Activated naive CD8-positive, alpha-beta T cell (primary cell): ENCODE measurements at regions not wholly inside any gene's neighbourhood (a gene's known extent, or its start where the extent isn't known, plus 50 kb on each side); places are given as distances from the start of the nearest gene placed in this dataset.

Source experiments
- H3K27ac Mint-ChIP-seq: one replicate; pipeline ENCODE4 v1.8.0; 2021; ENCODE audit warnings: mixed read lengths
- H3K27me3 Mint-ChIP-seq: one replicate; pipeline ENCODE4 v1.8.0; 2021; ENCODE audit warnings: mixed read lengths
- H3K36me3 Mint-ChIP-seq: one replicate; pipeline ENCODE4 v1.8.0; 2021; ENCODE audit warnings: mixed read lengths
- H3K4me1 Mint-ChIP-seq: one replicate; pipeline ENCODE4 v1.8.0; 2021; ENCODE audit warnings: low read depth, mixed read lengths
- H3K4me3 Mint-ChIP-seq: one replicate; pipeline ENCODE4 v1.8.0; 2021; ENCODE audit warnings: mild to moderate bottlenecking, mixed read lengths
- H3K9me3 Mint-ChIP-seq: one replicate; pipeline ENCODE4 v1.8.0; 2021; ENCODE audit warnings: low read depth, mixed read lengths

DNA sequence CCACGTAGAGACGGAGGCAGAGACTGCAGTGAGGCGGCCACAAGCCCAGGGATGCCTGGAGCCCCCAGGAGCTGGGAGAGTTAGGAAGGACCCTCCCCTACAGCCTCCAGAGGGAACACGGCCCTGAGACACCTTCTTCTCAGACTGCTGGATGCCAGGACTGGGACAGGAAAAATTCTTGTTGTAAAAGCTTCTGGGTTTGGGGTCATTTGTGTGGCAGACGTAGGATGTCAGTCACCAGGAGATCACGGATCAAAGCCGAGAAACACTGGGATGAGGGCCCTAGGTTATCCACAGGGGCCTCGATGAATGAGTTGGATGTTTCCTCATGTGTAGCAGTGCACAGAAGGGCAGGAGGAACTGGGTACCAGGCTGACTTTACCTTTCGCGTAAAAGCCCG lies 163.7 kb downstream of the SHOX start:
- peaks cover 12% of the 10 kb centered on the region for H3K27me3 Mint-ChIP-seq
- H3K27ac Mint-ChIP-seq, result no peak overlapping the region
- no peaks in the 10 kb centered on the region for H3K36me3 Mint-ChIP-seq
- H3K4me3 Mint-ChIP-seq, result no peak overlapping the region
- H3K9me3 Mint-ChIP-seq, result no peaks in the 10 kb centered on the region
- H3K4me1 Mint-ChIP-seq, result peaks cover 7% of the 10 kb centered on the region

DNA sequence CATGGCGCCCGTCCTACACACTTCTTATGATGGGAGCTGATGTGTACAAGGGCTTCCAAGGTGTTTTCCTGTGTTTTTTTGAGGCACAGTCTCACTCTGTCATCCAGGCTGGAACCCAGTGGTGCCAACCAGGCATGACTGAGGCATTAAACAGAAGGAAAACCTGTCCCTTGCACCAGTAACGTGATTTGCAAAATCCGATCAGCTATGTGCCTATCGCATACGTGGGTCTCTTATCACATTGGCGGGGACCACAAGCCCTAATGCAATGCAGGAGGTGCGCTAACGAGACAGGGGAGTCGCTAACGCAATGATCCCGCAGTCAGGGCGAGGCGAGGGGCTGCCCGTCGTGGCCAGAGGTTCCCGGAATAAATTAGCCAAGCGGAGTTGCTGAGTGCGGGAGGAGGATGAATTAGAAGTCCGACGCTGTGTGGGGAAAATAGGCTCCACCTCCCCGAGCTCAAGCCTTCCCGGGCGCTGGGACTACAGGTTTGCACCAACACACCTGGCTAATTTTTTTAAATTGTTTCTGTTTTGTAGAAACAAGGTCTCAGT lies 162.7 kb downstream of the SHOX start:
- Mint-ChIP-seq H3K9me3 (no peaks in the 10 kb centered on the region), H3K27me3 (peaks cover 17% of the 10 kb centered on the region), H3K27ac (no peak overlapping the region), H3K4me3 (no peak overlapping the region), H3K4me1 (peaks cover 7% of the 10 kb centered on the region), H3K36me3 (no peaks in the 10 kb centered on the region)

DNA sequence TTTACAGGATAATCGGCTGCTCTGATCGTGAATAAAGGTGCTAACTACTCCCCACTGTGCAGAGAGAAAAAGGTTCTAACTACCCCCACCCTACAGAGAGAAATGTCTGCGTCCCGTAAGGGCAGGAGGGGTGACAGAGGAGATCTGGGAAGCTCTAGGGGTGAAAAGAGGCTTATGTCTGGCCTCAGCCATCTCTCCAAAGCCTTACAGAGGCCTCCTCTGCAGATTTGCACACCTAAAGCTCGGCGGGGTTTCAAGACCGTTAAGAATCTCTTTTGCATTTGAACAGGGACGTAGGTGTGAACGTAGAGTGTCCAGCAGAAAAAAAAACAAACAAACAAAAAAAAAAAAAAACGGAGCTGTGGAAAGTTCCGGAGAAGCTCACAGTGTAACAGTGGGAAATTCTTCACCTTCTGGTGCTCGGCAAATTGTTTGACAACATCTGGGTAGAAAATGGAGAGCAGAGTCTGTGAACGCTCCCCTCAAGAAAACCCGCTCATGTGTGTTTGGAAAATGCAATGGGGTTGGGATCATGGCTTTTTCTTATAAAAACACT lies 161.0 kb downstream of the SHOX start:
- Mint-ChIP-seq H3K27me3 (peaks cover 17% of the 10 kb centered on the region), H3K4me3 (no peak overlapping the region), H3K36me3 (no peaks in the 10 kb centered on the region), H3K9me3 (no peaks in the 10 kb centered on the region), H3K27ac (no peak overlapping the region), H3K4me1 (peaks cover 7% of the 10 kb centered on the region)

DNA sequence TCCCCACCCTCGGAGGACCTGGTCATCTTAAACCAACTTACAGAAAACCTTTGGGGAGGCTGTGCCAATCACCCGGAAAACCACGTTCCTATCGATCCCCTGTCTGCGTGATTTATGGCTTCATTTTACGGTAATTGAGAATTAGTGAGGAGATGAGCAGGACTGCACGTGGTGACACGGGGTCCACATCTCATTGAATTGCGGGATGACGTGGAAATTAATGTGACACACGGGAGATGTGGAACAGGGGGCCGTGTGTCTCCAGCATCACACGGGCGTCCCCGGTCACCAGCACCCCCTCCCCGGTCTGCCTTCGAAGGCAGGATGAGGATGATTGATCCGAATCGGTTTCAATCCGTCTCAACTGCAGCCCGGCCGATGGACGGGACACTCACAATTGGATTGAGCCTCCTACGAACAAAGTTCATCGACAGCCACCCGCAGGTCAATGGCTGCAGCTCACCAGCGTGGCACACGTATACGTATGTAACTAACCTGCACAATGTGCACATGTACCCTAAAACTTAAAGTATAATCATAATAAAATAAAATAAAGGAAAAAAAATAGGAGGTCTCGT lies 160.3 kb downstream of the SHOX start:
- H3K4me1 Mint-ChIP-seq, result peaks cover 7% of the 10 kb centered on the region
- no peak overlapping the region for H3K4me3 Mint-ChIP-seq
- no peak overlapping the region for H3K27ac Mint-ChIP-seq
- H3K9me3 Mint-ChIP-seq, result no peaks in the 10 kb centered on the region
- peaks cover 17% of the 10 kb centered on the region for H3K27me3 Mint-ChIP-seq
- H3K36me3 Mint-ChIP-seq, result no peaks in the 10 kb centered on the region

DNA sequence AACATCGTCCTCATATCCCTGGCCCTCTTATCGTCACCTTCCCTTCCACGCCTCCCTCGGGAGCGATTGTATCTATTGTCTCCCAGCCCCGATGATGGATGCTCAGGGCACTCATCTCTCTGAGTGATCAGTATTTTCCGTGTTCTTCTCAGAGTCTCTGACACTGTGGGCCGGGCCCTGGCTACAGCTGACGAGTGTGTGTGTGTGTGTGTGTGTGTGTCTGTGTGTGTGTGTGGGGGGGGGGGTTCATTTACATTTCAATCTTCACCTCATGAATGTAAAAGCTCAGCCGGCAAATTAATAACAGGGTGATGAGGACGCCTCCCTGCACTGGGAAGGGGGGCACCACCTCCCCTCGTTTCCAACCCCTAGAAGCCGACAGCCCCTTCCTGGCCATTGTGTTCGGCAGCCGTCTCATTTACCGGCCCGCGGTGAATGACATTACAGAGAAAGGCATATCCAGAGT lies 159.5 kb downstream of the SHOX start:
- H3K9me3 Mint-ChIP-seq, result no peaks in the 10 kb centered on the region
- H3K27me3 Mint-ChIP-seq, result peaks cover 17% of the 10 kb centered on the region
- peaks cover 7% of the 10 kb centered on the region for H3K4me1 Mint-ChIP-seq
- H3K36me3 Mint-ChIP-seq, result no peaks in the 10 kb centered on the region
- no peak overlapping the region for H3K27ac Mint-ChIP-seq
- H3K4me3 Mint-ChIP-seq, result no peak overlapping the region

DNA sequence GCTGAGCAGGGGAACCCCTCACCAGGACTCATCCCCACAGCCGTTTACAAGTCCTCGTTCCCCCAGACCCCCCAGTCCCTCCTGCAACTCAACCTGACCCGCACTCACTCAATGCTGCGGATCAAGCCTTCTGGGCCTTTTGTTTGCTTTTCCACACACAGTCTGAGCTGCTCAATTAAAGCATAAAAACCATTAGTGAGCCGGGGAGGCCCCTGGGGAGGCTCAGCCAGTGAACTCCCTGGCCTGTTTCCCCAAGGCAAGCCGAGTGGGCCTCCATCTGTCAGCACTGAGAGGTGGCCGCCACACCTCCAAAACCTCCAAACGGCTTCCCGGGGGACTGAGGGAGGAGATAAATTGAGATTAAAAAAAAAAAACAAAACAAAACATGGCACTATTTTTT lies 158.5 kb downstream of the SHOX start:
- Mint-ChIP-seq H3K27me3 (peaks cover 17% of the 10 kb centered on the region), H3K4me1 (peaks cover 7% of the 10 kb centered on the region), H3K36me3 (no peaks in the 10 kb centered on the region), H3K27ac (no peak overlapping the region), H3K4me3 (no peak overlapping the region), H3K9me3 (no peaks in the 10 kb centered on the region)

DNA sequence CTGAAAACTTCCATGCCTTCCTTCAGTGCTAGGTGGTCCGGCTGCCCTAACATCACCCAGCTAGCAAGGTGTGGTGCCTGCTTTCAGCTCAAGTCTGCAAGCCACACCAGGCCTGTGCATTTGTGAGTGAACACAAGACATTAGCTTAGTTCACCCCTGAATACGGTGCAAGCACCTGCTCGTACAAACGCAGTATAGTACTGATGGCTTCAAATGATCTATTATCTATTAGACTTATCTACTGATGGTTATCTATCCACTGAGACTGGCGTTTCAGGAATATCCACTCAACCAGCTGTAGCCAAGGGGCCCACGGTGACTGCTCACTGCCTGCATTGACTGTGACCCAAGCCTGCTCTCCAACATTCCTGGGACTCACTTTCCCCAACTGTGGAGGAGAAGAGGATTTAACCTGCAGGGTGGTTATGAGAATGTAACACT lies 155.9 kb downstream of the SHOX start:
- H3K36me3 Mint-ChIP-seq, result no peaks in the 10 kb centered on the region
- peaks cover 13% of the 10 kb centered on the region for H3K27me3 Mint-ChIP-seq
- no peak overlapping the region for H3K27ac Mint-ChIP-seq
- H3K4me1 Mint-ChIP-seq, result peaks cover 7% of the 10 kb centered on the region
- no peaks in the 10 kb centered on the region for H3K9me3 Mint-ChIP-seq
- no peak overlapping the region for H3K4me3 Mint-ChIP-seq

DNA sequence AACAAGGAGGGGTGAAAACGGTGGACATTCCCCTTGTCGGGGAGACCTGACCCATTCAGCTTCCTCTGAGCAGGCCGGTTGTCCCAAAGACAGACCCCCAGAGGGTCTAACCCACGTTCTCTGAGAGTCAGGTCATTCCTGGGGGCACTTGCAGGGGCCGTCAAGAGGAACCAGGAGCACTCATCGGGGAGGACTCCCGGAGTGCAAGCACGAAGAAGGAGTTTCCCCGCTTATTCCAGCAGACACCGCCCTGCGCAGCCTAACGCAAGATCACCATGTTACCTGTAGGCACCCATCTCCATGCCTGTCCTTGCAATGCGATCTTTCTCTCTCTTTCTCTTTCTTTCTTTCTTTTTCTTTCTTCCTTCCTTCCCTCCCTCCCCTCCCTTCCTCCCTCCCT lies 154.2 kb downstream of the SHOX start:
- Mint-ChIP-seq H3K27ac (no peak overlapping the region), H3K9me3 (no peaks in the 10 kb centered on the region), H3K27me3 (peaks cover 5% of the 10 kb centered on the region), H3K4me3 (no peak overlapping the region), H3K4me1 (no peaks in the 10 kb centered on the region), H3K36me3 (no peaks in the 10 kb centered on the region)

DNA sequence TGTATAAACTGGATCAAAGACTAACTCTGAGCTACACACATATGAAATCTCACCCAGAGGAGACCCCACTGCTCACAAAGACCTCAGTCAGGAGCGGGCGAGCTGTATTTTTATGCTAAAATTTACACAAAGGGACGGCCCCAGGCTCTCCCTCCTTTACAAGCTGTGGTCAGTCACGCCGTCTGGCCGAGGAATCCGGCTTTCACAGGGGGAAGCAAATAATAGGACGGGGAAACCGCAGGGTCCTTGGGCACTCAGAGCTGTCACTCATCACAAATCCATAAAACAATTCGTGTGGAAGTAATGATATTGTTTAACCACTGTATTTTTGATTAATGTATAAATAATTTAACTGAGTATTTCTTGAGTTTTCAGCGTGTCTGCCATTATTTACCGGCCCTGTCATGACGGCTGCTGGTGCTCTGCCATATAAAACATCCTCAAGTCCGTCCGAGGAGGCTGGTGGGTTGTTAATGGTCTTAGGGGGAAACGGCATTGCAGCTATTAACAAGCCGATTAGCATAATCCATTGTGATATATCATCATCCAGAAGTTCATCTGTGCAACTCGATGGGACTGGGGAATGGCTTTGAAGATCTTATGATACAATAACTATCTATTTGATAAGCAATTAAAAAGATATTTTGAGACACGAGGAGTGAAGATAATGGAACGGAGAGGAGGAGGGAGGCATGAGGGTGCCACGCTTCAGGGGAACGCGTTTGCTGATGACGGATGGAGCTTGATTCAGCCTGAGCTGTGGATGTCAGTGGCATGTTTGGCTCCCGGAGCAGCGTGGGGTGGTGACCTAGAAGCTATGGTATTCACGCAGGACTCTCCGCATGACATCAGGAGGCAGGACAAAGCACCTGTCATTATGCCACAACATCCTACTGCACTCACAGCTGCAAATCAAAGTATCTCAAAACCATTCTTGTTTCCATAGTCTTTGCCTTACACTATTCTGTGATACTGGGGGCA lies 150.9 kb downstream of the SHOX start:
- no peak overlapping the region for H3K4me3 Mint-ChIP-seq
- no peak overlapping the region for H3K27ac Mint-ChIP-seq
- no peaks in the 10 kb centered on the region for H3K36me3 Mint-ChIP-seq
- H3K4me1 Mint-ChIP-seq, result no peaks in the 10 kb centered on the region
- peaks cover 4% of the 10 kb centered on the region for H3K27me3 Mint-ChIP-seq
- no peaks in the 10 kb centered on the region for H3K9me3 Mint-ChIP-seq

DNA sequence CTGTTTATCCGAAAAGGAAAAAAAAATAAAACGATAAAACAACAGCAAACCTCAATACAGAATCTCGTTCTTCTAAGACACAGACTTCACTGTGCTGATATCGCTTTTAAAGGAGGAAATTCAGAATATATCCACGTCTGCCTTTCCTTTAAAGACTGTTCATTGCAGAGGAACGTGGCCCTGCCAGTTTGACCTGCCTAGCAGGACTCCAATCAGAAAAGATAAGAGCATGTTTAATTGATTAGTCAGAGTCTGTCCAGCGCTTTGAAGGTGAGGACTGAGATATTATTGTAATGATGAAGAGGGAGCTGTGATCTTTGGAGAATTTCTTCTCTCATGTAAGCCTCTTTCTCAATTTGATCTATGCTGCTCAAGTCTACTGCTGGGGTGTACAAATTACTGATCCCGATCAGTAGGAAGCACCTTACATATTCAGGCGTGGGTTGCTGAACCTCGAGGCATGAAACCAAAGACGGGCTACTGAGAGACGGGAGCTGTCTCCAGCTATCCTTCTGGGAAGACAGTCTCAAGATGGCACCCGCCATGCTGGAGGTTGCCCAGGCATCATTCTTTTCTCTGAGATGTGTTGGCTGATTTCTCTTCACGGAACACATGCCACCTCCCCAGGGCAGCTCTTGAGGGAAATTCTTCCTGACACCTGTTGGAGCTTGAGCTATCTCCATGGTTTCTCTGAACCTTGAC lies 146.1 kb downstream of the SHOX start:
- no peaks in the 10 kb centered on the region for H3K36me3 Mint-ChIP-seq
- no peaks in the 10 kb centered on the region for H3K9me3 Mint-ChIP-seq
- H3K27ac Mint-ChIP-seq, result no peak overlapping the region
- no peak overlapping the region for H3K4me3 Mint-ChIP-seq
- no peaks in the 10 kb centered on the region for H3K4me1 Mint-ChIP-seq
- peaks cover 4% of the 10 kb centered on the region for H3K27me3 Mint-ChIP-seq

DNA sequence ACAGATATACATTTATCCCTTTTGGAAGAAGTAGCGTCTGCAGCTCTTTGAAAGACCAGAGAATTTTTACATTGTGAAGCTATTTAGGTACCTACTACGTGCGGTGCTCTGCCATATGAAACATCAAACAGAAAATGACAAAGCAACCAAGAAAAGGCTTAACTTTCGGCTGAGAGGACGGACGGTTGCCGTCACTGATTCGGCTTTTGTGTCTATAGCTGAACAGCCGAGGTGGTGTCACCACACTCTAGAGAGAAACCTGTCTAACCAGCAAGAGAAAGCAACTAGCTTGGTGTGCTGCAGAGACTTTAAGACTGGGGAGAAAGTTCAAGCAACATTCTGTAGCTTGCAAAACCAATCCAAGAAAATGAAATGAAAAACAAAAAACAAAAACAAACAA lies 145.5 kb downstream of the SHOX start:
- no peaks in the 10 kb centered on the region for H3K9me3 Mint-ChIP-seq

DNA sequence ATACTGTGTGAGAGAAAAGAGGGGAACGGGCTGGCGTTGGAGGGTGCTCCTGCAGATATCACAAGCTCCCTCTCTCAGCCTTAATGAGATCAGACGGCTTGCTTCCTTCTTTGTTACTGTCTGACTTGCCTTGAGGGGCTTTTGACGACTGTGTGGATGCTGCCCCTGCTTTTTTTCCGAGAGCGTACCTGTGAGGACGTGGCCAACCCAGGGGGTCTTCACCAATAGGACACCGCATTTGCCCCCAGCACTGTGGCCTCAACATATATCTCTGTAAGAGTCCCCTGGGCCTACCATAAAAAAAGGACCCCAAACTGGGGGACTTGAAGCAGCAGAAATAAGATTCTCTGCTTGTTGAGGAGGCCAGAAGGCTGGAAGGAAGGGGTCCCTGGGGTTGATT lies 143.9 kb downstream of the SHOX start:
- no peak overlapping the region for H3K4me3 Mint-ChIP-seq
- H3K4me1 Mint-ChIP-seq, result no peaks in the 10 kb centered on the region
- peaks cover 7% of the 10 kb centered on the region for H3K27me3 Mint-ChIP-seq
- no peak overlapping the region for H3K27ac Mint-ChIP-seq
- H3K36me3 Mint-ChIP-seq, result no peaks in the 10 kb centered on the region
- H3K9me3 Mint-ChIP-seq, result no peaks in the 10 kb centered on the region

More for the DNA sequence above, 145.5 kb downstream of the SHOX start:
- H3K36me3 Mint-ChIP-seq, result no peaks in the 10 kb centered on the region
- no peak overlapping the region for H3K27ac Mint-ChIP-seq
- H3K4me1 Mint-ChIP-seq, result no peaks in the 10 kb centered on the region
- H3K4me3 Mint-ChIP-seq, result no peak overlapping the region
- H3K27me3 Mint-ChIP-seq, result peaks cover 6% of the 10 kb centered on the region

DNA sequence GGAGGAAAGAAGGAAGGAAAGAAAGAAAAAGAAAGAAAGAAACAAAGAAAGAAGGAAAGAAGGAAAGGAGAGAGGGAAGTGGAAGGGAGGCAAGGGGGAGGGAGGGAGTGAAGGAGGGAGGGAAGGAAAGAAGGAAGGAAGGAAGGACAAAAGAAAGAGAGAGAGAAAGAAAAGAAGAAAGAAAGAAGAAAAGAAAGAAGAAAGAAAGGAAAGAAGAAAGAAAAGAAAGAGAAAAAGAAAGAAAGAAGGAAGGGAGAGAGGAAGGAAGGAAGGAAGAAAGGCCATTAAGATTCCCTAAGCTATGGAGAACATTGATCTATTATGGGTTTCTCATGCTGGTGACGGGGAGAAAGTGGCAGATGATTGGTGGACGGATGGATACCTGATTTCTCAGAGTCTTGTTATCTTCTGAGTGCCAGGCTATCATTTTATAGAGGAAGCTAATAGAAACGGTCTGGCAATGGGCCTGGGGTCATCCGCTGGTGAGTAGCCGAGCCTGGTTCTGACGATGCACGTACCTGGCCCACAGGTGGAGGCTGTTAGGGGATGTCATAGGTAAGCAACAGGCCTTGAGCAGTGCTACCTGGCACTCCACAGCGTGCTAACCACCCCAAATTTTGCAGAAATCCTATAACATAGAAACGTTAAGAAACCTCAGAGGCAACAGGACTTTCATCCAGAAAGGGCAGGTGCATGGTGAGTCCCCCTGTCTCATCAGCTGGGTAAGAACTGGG lies 142.9 kb downstream of the SHOX start:
- Mint-ChIP-seq H3K4me1 (no peaks in the 10 kb centered on the region), H3K27ac (no peak overlapping the region), H3K4me3 (no peak overlapping the region), H3K9me3 (no peaks in the 10 kb centered on the region), H3K27me3 (peaks cover 6% of the 10 kb centered on the region), H3K36me3 (no peaks in the 10 kb centered on the region)

DNA sequence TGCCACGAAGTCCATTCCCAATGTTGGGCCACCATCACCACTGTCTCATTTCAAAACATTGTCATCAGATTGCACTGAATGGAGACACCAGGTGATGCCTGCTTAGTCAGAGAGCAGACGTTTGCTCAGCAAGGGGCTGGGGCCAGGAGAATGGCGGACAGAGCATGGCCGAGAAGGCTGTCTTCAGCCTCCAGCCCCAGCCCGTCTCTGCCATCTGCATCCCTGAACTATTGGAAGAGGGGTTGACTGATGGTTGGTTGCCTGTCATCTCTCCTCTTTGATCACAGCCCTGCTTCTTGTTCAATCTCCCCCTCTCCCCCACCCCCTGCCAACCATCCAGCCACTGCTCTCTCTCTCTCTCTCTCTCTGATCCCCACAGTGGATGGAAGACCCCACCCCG lies 140.9 kb downstream of the SHOX start:
- no peak overlapping the region for H3K27ac Mint-ChIP-seq
- H3K27me3 Mint-ChIP-seq, result peaks cover 3% of the 10 kb centered on the region
- H3K36me3 Mint-ChIP-seq, result no peaks in the 10 kb centered on the region
- no peak overlapping the region for H3K4me3 Mint-ChIP-seq
- H3K9me3 Mint-ChIP-seq, result no peaks in the 10 kb centered on the region
- H3K4me1 Mint-ChIP-seq, result no peaks in the 10 kb centered on the region
